Small intestine (tissue), 7 donors: ENCODE measurements at regions not wholly inside any gene's neighbourhood (a gene's known extent, or its start where the extent isn't known, plus 50 kb on each side); places are given as distances from the start of the nearest gene placed in this dataset.
A peak's percentile ranks its signal among the peaks of the same experiment; 100 is the strongest.

ENCODE experiments used
- DNase-seq, 2 donors: peaks; one replicate each; pipeline versions ENCODE4 v3.0.0 to v3.0.0-alpha.2; 2013
- FAIRE-seq: peaks from 2 replicates; lab custom pipeline; 2012; peaks lifted over from hg19 to GRCh38; lab: Jason Lieb, UNC
- H3K27ac ChIP-seq, 3 donors: one replicate each; pipeline ENCODE4 v1.5.1; 2013; ENCODE audit warnings: low read length in 2 of 3, mild to moderate bottlenecking in 2 of 3, control low read depth in 1 of 3, inconsistent platforms in 1 of 3, low read depth in 1 of 3, moderate library complexity in 1 of 3
- H3K27me3 ChIP-seq, 3 donors: one replicate each; pipeline ENCODE4 v1.6.1; 2013; ENCODE audit warnings: low read length in 3 of 3, inconsistent platforms in 1 of 3; ENCODE audit not compliant: control insufficient read depth in 3 of 3, insufficient read depth in 3 of 3
- H3K36me3 ChIP-seq, 3 donors: one replicate each; pipeline ENCODE4 v1.6.1; 2013; ENCODE audit warnings: low read length in 3 of 3, inconsistent platforms in 1 of 3, low read depth in 1 of 3, mild to moderate bottlenecking in 1 of 3, moderate library complexity in 1 of 3; ENCODE audit not compliant: control insufficient read depth in 3 of 3, insufficient read depth in 2 of 3
- H3K4me1 ChIP-seq, 3 donors: one replicate each; pipeline ENCODE4 v1.6.1; 2013; ENCODE audit warnings: low read length in 2 of 3, inconsistent platforms in 1 of 3, low read depth in 1 of 3, mild to moderate bottlenecking in 1 of 3, moderate library complexity in 1 of 3; ENCODE audit not compliant: control insufficient read depth in 3 of 3, insufficient read depth in 2 of 3
- H3K4me3 ChIP-seq, 3 donors: one replicate each; pipeline ENCODE4 v1.5.1; 2013; ENCODE audit warnings: low read length in 3 of 3, control low read depth in 1 of 3, inconsistent platforms in 1 of 3, low read depth in 1 of 3, mild to moderate bottlenecking in 1 of 3, moderate library complexity in 1 of 3
- H3K9me3 ChIP-seq, 2 donors: one replicate each; pipeline ENCODE4 v1.6.1; 2013; ENCODE audit warnings: low read depth in 1 of 2, low read length in 1 of 2; ENCODE audit not compliant: control insufficient read depth in 2 of 2, insufficient read depth in 1 of 2
- WGBS, 3 donors: extraction: QIAGEN DNeasy Blood & Tissue Kit; methylation state at CpG; one replicate each; pipeline ENCODE4 v1.1.7; 2013; 5-methylcytosine and 5-hydroxymethylcytosine counted together
- donor health status: healthy with polysubstance abuse.
- donor health status: control.
- donor health status: control.
- donor health status: Bipolar disorder and iron deficiency.
- donor health status: healthy.

DNA sequence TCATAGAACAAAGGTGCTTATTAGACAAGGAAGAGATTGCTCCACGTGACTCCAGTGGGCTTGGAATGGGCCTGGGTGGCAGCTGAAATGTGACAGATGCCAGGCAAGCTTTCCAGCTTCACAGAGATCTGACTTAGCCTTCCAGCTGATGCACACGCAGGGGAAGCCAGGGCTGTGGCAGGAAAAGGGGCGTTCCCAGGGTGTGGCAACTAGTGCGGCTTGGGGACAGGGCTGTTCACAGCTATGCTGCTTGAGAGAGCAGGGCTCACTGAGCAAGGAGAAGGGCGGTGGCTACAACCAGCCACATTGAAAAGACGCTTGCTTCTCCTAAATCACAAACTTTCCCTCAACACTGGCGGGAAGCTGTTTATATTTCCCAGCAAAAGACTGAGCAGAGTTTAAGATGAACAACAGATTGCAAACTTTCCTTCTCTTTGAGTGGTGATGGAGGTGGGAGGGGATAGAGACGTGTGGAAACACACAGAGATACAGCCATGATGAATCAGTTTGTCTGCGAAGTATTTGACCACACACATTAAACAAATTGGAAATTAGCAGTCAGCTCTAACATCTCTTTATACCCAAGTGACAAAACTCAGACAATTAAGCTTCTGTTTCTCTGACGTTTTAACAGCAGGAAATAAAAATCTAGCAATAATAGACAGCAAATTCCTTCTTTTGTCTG, 127.5 kb downstream of the BDH1 start:
- peaks cover 0 to 12% (median 2%) of the 10 kb centered on the region in 3 donors for H3K4me1 ChIP-seq
- DNase-seq (peak; percentile 66 to 80), FAIRE-seq (no peak)
- H3K36me3 ChIP-seq, result no peaks in the 10 kb centered on the region
- H3K4me3 ChIP-seq, result no peak overlapping the region
- H3K27ac ChIP-seq, result peak overlapping the region in 1 of 3 donors; percentile 64
- no peaks in the 10 kb centered on the region for H3K9me3 ChIP-seq
- H3K27me3 ChIP-seq, result no peaks in the 10 kb centered on the region
- WGBS, 3 donors, result 9 to 17% (median 13%) methylated on average over 10 of the region's 10 CpGs

DNA sequence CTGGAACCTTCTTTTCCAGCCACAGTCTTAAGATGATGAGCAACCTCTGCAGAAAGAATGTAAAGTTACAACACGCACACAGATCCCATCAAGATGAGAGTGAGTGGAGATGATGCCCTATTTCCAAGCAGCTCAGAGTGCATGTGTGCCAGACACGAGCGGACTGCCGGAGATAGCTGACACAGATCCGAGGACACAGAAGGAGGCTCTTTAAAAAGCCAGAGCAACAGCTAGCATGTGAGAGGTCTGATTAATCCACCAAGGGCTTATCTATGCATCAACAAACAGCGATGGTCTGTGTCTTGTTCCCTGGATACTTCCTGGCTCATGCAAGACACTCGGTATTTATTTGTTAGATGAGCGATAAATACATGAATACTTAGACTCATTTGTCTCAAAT, 128.6 kb upstream of the DLG1 start:
- 77 to 88% (median 86%) methylated on average over 8 of the region's 8 CpGs for WGBS, 3 donors
- Histone ChIP-seq H3K27me3 (no peaks in the 10 kb centered on the region), H3K36me3 (no peaks in the 10 kb centered on the region), H3K9me3 (no peaks in the 10 kb centered on the region), H3K4me3 (no peak overlapping the region), H3K27ac (no peak overlapping the region), H3K4me1 (peaks cover 0 to 16% (median 4%) of the 10 kb centered on the region in 3 donors)
- FAIRE-seq (no peak), DNase-seq (no peak)

GRCh38 chr3:197426121-197426566, 127.7 kb upstream of the DLG1 start:
- H3K27me3 ChIP-seq, result no peaks in the 10 kb centered on the region
- WGBS, 3 donors, result 81 to 96% (median 84%) methylated on average over 6 of the region's 6 CpGs
- no peaks in the 10 kb centered on the region for H3K9me3 ChIP-seq
- no peak for FAIRE-seq
- H3K27ac ChIP-seq, result no peak overlapping the region
- no peak overlapping the region for H3K4me3 ChIP-seq
- DNase-seq, result no peak
- H3K36me3 ChIP-seq, result no peaks in the 10 kb centered on the region
- peaks cover 0 to 16% (median 4%) of the 10 kb centered on the region in 3 donors for H3K4me1 ChIP-seq

GRCh38 chr3:197425485-197426120, 127.2 kb upstream of the DLG1 start:
- no peaks in the 10 kb centered on the region for H3K9me3 ChIP-seq
- no peaks in the 10 kb centered on the region for H3K27me3 ChIP-seq
- peaks cover 0 to 16% (median 4%) of the 10 kb centered on the region in 3 donors for H3K4me1 ChIP-seq
- no peak overlapping the region for H3K4me3 ChIP-seq
- no peaks in the 10 kb centered on the region for H3K36me3 ChIP-seq
- 80 to 89% (median 86%) methylated on average over 14 of the region's 14 CpGs for WGBS, 3 donors
- DNase-seq, result no peak
- no peak for FAIRE-seq
- no peak overlapping the region for H3K27ac ChIP-seq

- Histone ChIP-seq H3K27ac (no peak overlapping the region), H3K27me3 (no peaks in the 10 kb centered on the region), H3K36me3 (no peaks in the 10 kb centered on the region), H3K4me3 (no peak overlapping the region), H3K9me3 (no peaks in the 10 kb centered on the region), H3K4me1 (peaks cover 0 to 16% (median 4%) of the 10 kb centered on the region in 3 donors)
- no peak for DNase-seq
- WGBS, 3 donors, result 77 to 81% (median 80%) methylated on average over 14 of the region's 14 CpGs
- no peak for FAIRE-seq
These were observed 126.5 kb upstream of the DLG1 start for GRCh38 chr3:197424674-197425484.

DNA sequence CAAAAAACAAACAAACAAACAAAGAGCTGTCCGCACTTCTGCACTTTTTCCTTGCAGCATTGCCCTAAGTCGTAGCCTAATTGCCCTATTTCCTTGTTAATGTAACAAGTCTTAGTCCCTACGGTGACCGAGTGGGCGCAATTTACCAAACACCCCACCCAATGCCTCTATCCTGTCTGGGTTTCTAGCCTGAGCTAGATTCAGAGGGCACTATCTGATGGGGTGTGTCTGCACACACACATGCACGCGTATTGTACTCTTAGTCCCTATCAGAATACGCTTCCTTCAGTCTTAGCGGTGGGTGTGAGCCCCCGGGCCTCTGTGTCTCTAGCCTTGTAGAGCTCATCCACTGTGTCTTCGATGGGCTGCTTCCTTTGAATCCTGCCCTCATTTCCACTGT, 125.9 kb upstream of the DLG1 start:
- Histone ChIP-seq H3K27ac (no peak overlapping the region), H3K4me3 (no peak overlapping the region), H3K27me3 (no peaks in the 10 kb centered on the region), H3K36me3 (no peaks in the 10 kb centered on the region), H3K4me1 (peaks cover 0 to 16% (median 4%) of the 10 kb centered on the region in 3 donors), H3K9me3 (no peaks in the 10 kb centered on the region)
- no peak for DNase-seq
- 45 to 64% (median 48%) methylated on average over 11 of the region's 11 CpGs for WGBS, 3 donors
- no peak for FAIRE-seq

DNA sequence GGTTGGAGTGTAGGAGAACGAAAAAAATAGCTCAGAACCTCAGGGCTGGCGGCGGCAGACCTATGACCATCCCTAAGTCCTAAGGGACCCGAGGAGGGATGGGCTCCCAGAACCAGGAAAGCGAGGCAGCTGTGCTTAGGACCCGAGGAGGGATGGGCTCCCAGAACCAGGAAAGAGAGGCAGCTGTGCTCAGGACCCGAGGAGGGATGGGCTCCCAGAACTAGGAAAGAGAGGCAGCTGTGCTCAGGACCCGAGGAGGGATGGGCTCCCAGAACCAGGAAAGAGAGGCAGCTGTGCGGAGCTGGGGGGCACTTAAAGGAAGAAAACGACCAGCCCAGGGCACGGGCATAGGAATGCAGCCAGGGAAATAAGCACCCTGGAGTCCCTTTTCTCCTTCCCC, 125.0 kb upstream of the DLG1 start:
- Histone ChIP-seq H3K36me3 (no peaks in the 10 kb centered on the region), H3K27me3 (peaks cover 0 to 2% (median 0%) of the 10 kb centered on the region in 3 donors), H3K4me3 (no peak overlapping the region), H3K27ac (no peak overlapping the region), H3K4me1 (peaks cover 0 to 8% (median 3%) of the 10 kb centered on the region in 3 donors), H3K9me3 (no peaks in the 10 kb centered on the region)
- DNase-seq, result no peak
- FAIRE-seq, result no peak
- 60 to 65% (median 61%) methylated on average over 11 of the region's 11 CpGs for WGBS, 3 donors

- Histone ChIP-seq H3K4me1 (peaks cover 0 to 4% (median 2%) of the 10 kb centered on the region in 3 donors), H3K36me3 (no peaks in the 10 kb centered on the region), H3K27ac (no peak overlapping the region), H3K9me3 (no peaks in the 10 kb centered on the region), H3K4me3 (no peak overlapping the region), H3K27me3 (peaks cover 0 to 2% (median 0%) of the 10 kb centered on the region in 3 donors)
- FAIRE-seq (no peak), DNase-seq (no peak)
- 36 to 62% (median 52%) methylated on average over 7 of the region's 7 CpGs for WGBS, 3 donors
These were observed 124.1 kb upstream of the DLG1 start for GRCh38 chr3:197422506-197422905.
